ENCODE measurements at regions not wholly inside any gene's neighbourhood (a gene's known extent, or its start where the extent isn't known, plus 50 kb on each side); places are given as distances from the start of the nearest gene placed in this dataset.
A peak's percentile ranks its signal among the peaks of the same experiment; 100 is the strongest.

DNA sequence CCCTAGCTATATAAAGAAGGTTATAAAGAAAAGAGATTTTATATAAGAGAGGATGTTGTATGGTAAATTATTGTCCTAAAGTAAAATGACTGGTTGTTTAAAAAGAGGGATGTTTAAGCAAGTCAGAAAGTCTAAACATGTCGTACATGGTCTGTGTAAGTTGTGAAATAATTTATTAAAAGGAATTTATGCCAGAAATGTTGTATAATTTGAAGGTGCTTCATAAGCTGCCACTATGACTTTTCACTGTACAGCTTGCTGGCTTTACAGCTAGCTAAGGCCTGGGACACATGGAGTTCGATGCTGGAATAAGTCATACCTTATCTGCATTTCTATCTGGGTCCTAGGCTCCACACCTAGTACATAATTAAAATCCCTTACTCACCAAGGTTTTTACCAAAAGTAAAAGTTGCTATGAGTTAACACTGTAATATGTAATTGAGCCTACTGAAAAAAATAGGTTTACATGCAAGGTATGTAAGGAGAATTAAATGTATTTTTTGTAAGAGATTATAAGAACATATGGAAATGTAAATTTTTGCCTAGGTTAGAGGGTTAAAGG lies 59.0 kb upstream of the EDEM3 start:
- DNase-seq, result no peak

- no peak for DNase-seq
Observed at GRCh38 chr1:184811439-184812111, 56.9 kb upstream of the EDEM3 start.

- DNase-seq, result no peak
Observed at GRCh38 chr1:184810735-184811343, 56.2 kb upstream of the EDEM3 start.

- no peak for DNase-seq
Observed at GRCh38 chr1:184806296-184806721, 51.7 kb upstream of the EDEM3 start.

DNA sequence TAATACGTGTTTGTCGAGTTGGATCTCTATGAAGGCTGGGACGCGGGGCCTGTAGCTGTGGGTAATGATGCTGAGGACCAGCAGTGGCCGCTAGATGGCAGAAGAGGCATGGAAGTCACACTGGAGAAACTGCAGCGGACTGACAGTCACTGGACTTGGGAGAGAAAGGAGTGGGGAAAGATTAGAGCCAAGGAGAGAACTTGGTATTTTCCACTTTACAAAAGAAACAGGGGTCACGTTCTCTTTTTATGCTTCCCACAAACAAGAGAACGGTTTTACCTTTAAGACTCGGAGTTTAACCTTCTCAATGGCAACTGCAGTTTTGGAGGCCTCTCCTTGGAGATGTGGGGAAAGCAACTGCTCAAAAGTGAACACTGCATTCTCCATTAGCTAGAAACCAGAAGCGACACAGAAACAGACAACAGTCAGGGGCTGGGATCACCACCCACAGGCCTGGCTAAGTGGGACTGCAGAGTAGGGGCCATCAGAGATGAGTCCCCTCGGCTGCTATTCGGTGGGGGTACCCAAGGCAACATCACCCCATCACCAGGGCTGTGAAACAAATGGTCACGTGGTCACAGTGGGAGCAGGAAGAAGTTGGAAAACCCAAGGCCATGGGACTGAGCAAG lies 51.1 kb upstream of the EDEM3 start:
- DNase-seq, result peak; percentile 91

Data from stimulated activated CD8-positive, alpha-beta memory T cell treated with anti-CD3 and anti-CD28 coated beads, Interleukin-4, amount 100 ng/mL, for 48 hours (primary cell).